ENCODE measurements at regions not wholly inside any gene's neighbourhood (a gene's known extent, or its start where the extent isn't known, plus 50 kb on each side); places are given as distances from the start of the nearest gene placed in this dataset.

DNA sequence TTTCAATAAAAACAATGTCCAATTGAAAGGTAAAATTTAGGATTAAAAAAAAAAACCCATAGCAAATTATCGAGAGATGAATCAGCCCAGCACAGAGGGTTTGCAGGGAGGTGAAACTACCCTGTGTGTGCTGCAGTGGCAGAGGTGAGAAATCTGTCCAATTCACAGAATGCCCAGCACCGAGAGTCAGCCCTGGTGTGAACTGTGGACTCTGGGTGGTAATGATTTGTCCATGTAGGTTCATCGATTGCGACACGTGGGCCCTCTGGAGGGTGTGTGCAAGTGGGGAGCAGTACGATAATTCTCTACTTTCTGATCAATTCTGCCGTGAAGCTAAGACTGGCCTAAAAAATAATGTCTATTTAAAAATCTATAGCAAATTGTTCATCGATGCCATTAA, 94.5 kb upstream of the PFKP start:
- TF ChIP-seq, protein P1, sequence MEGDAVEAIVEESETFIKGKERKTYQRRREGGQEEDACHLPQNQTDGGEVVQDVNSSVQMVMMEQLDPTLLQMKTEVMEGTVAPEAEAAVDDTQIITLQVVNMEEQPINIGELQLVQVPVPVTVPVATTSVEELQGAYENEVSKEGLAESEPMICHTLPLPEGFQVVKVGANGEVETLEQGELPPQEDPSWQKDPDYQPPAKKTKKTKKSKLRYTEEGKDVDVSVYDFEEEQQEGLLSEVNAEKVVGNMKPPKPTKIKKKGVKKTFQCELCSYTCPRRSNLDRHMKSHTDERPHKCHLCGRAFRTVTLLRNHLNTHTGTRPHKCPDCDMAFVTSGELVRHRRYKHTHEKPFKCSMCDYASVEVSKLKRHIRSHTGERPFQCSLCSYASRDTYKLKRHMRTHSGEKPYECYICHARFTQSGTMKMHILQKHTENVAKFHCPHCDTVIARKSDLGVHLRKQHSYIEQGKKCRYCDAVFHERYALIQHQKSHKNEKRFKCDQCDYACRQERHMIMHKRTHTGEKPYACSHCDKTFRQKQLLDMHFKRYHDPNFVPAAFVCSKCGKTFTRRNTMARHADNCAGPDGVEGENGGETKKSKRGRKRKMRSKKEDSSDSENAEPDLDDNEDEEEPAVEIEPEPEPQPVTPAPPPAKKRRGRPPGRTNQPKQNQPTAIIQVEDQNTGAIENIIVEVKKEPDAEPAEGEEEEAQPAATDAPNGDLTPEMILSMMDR (conservative IDR thresholded peaks at IDR 0.05; ENCODE audit: low read depth, low read length): no peak
- TF ChIP-seq EZH2phosphoT487 (IDR thresholded peaks at IDR 0.05; ENCODE audit: borderline replicate concordance, low read length): no peak

All from PC-3 (cell line).